ENCODE measurements at regions not wholly inside any gene's neighbourhood (a gene's known extent, or its start where the extent isn't known, plus 50 kb on each side); places are given as distances from the start of the nearest gene placed in this dataset.

DNA sequence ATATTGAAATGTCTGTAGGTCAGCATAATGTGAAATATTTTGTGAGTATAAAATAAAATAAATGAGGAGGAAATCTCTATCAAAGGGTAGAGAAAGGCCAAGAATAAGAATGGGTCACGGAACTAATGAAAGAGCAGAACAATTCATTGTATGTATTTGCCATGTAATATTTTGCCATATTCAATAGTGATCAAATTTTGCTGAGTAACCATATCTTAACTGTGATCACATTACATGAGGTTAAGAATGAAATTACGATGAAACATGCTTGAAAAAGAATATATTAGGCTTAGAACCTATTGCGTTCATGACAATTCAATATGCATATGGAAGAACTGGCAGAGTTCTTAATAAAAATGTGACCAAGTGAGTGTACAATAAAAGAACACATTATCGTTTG is 437.2 kb upstream of the NRXN1 start:
- Histone ChIP-seq H3K36me3 (ENCODE audit: control insufficient read depth in 2 of 2, insufficient read depth in 2 of 2, low read length in 1 of 2) (no peaks in the 10 kb centered on the region), H3K79me2 (ENCODE audit: control insufficient read depth, insufficient read depth, low read length) (no peaks in the 10 kb centered on the region), H3K9ac (ENCODE audit: control insufficient read depth, insufficient read depth, low read length) (no peak overlapping the region), H3K4me3 (no peak overlapping the region), H3K4me1 (ENCODE audit: control insufficient read depth, insufficient read depth, low read length) (no peaks in the 10 kb centered on the region), H3K27me3 (replicated peaks in 1 of 2; ENCODE audit: control insufficient read depth in 2 of 2, insufficient read depth in 2 of 2, low read length in 1 of 2) (no peaks in the 10 kb centered on the region), H3K4me2 (ENCODE audit: control insufficient read depth, insufficient read depth) (no peak overlapping the region), H2AFZ (ENCODE audit: control insufficient read depth, low read depth, low read length) (no peak overlapping the region), H4K20me1 (ENCODE audit: control insufficient read depth, insufficient read depth) (no peaks in the 10 kb centered on the region), H3K27ac (ENCODE audit: control insufficient read depth, insufficient read depth) (no peak overlapping the region), H3K9me3 (replicated peaks; ENCODE audit: control insufficient read depth, insufficient read depth, low read length) (no peaks in the 10 kb centered on the region)
- ChIA-PET CTCF (no interaction called here), POLR2A (no interaction called here), RAD21 (ENCODE audit: unreplicated experiment) (no interaction called here), SMC1A (ENCODE audit: uncharacterized antibody, unreplicated experiment) (no interaction called here)
- ATAC-seq (no peak), FAIRE-seq (no peak), DNase-seq (ENCODE audit: low read depth, low spot score) (no peak)
- 18% methylated on average over 4 of the region's 4 CpGs for WGBS (ENCODE audit: insufficient coverage, insufficient replicate concordance, low lambda C conversion rate, missing lambda C conversion rate)
- in situ Hi-C loops (cut with MboI) = no loop called here
- no TSS peak for BruUV-seq (replicated peaks)
- intact Hi-C loops (cut with micrococcal nuclease; ENCODE audit: unreplicated experiment) = no loop called here
- TF ChIP-seq, protein P1, sequence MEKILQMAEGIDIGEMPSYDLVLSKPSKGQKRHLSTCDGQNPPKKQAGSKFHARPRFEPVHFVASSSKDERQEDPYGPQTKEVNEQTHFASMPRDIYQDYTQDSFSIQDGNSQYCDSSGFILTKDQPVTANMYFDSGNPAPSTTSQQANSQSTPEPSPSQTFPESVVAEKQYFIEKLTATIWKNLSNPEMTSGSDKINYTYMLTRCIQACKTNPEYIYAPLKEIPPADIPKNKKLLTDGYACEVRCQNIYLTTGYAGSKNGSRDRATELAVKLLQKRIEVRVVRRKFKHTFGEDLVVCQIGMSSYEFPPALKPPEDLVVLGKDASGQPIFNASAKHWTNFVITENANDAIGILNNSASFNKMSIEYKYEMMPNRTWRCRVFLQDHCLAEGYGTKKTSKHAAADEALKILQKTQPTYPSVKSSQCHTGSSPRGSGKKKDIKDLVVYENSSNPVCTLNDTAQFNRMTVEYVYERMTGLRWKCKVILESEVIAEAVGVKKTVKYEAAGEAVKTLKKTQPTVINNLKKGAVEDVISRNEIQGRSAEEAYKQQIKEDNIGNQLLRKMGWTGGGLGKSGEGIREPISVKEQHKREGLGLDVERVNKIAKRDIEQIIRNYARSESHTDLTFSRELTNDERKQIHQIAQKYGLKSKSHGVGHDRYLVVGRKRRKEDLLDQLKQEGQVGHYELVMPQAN (conservative IDR thresholded peaks at IDR 0.05) = no peak
- TF ChIP-seq, protein P2, sequence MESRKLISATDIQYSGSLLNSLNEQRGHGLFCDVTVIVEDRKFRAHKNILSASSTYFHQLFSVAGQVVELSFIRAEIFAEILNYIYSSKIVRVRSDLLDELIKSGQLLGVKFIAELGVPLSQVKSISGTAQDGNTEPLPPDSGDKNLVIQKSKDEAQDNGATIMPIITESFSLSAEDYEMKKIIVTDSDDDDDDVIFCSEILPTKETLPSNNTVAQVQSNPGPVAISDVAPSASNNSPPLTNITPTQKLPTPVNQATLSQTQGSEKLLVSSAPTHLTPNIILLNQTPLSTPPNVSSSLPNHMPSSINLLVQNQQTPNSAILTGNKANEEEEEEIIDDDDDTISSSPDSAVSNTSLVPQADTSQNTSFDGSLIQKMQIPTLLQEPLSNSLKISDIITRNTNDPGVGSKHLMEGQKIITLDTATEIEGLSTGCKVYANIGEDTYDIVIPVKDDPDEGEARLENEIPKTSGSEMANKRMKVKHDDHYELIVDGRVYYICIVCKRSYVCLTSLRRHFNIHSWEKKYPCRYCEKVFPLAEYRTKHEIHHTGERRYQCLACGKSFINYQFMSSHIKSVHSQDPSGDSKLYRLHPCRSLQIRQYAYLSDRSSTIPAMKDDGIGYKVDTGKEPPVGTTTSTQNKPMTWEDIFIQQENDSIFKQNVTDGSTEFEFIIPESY (IDR thresholded peaks at IDR 0.05) = no peak
- TF ChIP-seq NR2C2 (IDR thresholded peaks at IDR 0.05; ENCODE audit: borderline replicate concordance, control insufficient read depth, insufficient read length, low read depth) (no peak), POLR2AphosphoS5 (IDR thresholded peaks at IDR 0.05; ENCODE audit: low read length) (no peak), CREB1 (IDR thresholded peaks at IDR 0.05; ENCODE audit: low read depth) (no peak), POU2F2 (IDR thresholded peaks at IDR 0.05; ENCODE audit: borderline replicate concordance, low read depth, low read length) (no peak), LARP7 (IDR thresholded peaks at IDR 0.05) (no peak), EZH2 (IDR thresholded peaks at IDR 0.05; ENCODE audit: borderline replicate concordance, control insufficient read depth, low read depth, low read length) (no peak), CBX3 (IDR thresholded peaks at IDR 0.05; ENCODE audit: borderline replicate concordance, low read depth) (no peak), NFIC (IDR thresholded peaks at IDR 0.05; ENCODE audit: low read depth, low read length) (no peak), IRF4 (IDR thresholded peaks at IDR 0.05; ENCODE audit: low read depth, low read length) (no peak)
- TF ChIP-seq, protein P3, sequence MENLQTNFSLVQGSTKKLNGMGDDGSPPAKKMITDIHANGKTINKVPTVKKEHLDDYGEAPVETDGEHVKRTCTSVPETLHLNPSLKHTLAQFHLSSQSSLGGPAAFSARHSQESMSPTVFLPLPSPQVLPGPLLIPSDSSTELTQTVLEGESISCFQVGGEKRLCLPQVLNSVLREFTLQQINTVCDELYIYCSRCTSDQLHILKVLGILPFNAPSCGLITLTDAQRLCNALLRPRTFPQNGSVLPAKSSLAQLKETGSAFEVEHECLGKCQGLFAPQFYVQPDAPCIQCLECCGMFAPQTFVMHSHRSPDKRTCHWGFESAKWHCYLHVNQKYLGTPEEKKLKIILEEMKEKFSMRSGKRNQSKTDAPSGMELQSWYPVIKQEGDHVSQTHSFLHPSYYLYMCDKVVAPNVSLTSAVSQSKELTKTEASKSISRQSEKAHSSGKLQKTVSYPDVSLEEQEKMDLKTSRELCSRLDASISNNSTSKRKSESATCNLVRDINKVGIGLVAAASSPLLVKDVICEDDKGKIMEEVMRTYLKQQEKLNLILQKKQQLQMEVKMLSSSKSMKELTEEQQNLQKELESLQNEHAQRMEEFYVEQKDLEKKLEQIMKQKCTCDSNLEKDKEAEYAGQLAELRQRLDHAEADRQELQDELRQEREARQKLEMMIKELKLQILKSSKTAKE (IDR thresholded peaks at IDR 0.05; ENCODE audit: low read depth, poor library complexity, severe bottlenecking) = no peak
- TF ChIP-seq, protein P4, sequence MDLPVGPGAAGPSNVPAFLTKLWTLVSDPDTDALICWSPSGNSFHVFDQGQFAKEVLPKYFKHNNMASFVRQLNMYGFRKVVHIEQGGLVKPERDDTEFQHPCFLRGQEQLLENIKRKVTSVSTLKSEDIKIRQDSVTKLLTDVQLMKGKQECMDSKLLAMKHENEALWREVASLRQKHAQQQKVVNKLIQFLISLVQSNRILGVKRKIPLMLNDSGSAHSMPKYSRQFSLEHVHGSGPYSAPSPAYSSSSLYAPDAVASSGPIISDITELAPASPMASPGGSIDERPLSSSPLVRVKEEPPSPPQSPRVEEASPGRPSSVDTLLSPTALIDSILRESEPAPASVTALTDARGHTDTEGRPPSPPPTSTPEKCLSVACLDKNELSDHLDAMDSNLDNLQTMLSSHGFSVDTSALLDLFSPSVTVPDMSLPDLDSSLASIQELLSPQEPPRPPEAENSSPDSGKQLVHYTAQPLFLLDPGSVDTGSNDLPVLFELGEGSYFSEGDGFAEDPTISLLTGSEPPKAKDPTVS (IDR thresholded peaks at IDR 0.05; ENCODE audit: low read depth, low read length) = no peak
- TF ChIP-seq, protein P5, sequence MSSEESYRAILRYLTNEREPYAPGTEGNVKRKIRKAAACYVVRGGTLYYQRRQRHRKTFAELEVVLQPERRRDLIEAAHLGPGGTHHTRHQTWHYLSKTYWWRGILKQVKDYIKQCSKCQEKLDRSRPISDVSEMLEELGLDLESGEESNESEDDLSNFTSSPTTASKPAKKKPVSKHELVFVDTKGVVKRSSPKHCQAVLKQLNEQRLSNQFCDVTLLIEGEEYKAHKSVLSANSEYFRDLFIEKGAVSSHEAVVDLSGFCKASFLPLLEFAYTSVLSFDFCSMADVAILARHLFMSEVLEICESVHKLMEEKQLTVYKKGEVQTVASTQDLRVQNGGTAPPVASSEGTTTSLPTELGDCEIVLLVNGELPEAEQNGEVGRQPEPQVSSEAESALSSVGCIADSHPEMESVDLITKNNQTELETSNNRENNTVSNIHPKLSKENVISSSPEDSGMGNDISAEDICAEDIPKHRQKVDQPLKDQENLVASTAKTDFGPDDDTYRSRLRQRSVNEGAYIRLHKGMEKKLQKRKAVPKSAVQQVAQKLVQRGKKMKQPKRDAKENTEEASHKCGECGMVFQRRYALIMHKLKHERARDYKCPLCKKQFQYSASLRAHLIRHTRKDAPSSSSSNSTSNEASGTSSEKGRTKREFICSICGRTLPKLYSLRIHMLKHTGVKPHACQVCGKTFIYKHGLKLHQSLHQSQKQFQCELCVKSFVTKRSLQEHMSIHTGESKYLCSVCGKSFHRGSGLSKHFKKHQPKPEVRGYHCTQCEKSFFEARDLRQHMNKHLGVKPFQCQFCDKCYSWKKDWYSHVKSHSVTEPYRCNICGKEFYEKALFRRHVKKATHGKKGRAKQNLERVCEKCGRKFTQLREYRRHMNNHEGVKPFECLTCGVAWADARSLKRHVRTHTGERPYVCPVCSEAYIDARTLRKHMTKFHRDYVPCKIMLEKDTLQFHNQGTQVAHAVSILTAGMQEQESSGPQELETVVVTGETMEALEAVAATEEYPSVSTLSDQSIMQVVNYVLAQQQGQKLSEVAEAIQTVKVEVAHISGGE (CRISPR knock-in tag; IDR thresholded peaks at IDR 0.05) = no peak
